UCSD-AML1 (cell line): ENCODE measurements at regions not wholly inside any gene's neighbourhood (a gene's known extent, or its start where the extent isn't known, plus 50 kb on each side); places are given as distances from the start of the nearest gene placed in this dataset.
A peak's percentile ranks its signal among the peaks of the same experiment; 100 is the strongest.
"Not testable (repeated sequence)": the region's sequence is repeated elsewhere in the genome, so short reads cannot be mapped to it uniquely, and the experiment has no call there.

ENCODE experiments used
- DNase-seq: peaks from one replicate; lab custom pipeline; 2025; ENCODE audit not compliant: unreplicated experiment; lab: John Stamatoyannopoulos, UW

- DNase-seq, result no peak
These were observed 50.7 kb upstream of the C12orf71 start for GRCh38 chr12:27133022-27133590.

- no peak for DNase-seq
These were observed 58.1 kb upstream of the C12orf71 start for GRCh38 chr12:27140478-27140969.

GRCh38 chr12:27142101-27142721 is 59.8 kb upstream of the C12orf71 start:
- peak; percentile 22 for DNase-seq

- DNase-seq, result no peak
These were observed 61.1 kb upstream of the C12orf71 start for GRCh38 chr12:27143256-27144069.

- not testable (repeated sequence) for DNase-seq
These were observed 63.3 kb upstream of the C12orf71 start for GRCh38 chr12:27145725-27146124.

GRCh38 chr12:27148373-27148772 is 66.0 kb upstream of the C12orf71 start:
- DNase-seq, result no peak

GRCh38 chr12:27148791-27149190 is 66.4 kb upstream of the C12orf71 start:
- no peak for DNase-seq

GRCh38 chr12:27151479-27151878 is 69.1 kb upstream of the C12orf71 start:
- no peak for DNase-seq

GRCh38 chr12:27158297-27158696 is 75.9 kb upstream of the C12orf71 start:
- DNase-seq, result no peak

GRCh38 chr12:27161458-27162228 is 79.3 kb upstream of the C12orf71 start:
- no peak for DNase-seq

GRCh38 chr12:27162229-27162537 is 79.8 kb upstream of the C12orf71 start:
- DNase-seq, result no peak

GRCh38 chr12:27163048-27163715 is 80.8 kb upstream of the C12orf71 start:
- DNase-seq, result no peak

GRCh38 chr12:27163894-27164293 is 80.2 kb upstream of the STK38L start:
- no peak for DNase-seq

GRCh38 chr12:27164330-27165040 is 79.6 kb upstream of the STK38L start:
- DNase-seq, result no peak

GRCh38 chr12:27165958-27166357 is 78.1 kb upstream of the STK38L start:
- not testable (repeated sequence) for DNase-seq

- DNase-seq, result not testable (repeated sequence)
These were observed 72.6 kb upstream of the STK38L start for GRCh38 chr12:27171494-27171893.

GRCh38 chr12:27176765-27177164 is 67.3 kb upstream of the STK38L start:
- no peak for DNase-seq

- no peak for DNase-seq
These were observed 66.4 kb upstream of the STK38L start for GRCh38 chr12:27177706-27178105.

- DNase-seq, result no peak
These were observed 65.8 kb upstream of the STK38L start for GRCh38 chr12:27178255-27178654.

- DNase-seq, result no peak
These were observed 65.2 kb upstream of the STK38L start for GRCh38 chr12:27178723-27179399.
